Effector CD4-positive, alpha-beta T cell (primary cell): ENCODE measurements at regions not wholly inside any gene's neighbourhood (a gene's known extent, or its start where the extent isn't known, plus 50 kb on each side); places are given as distances from the start of the nearest gene placed in this dataset.

ENCODE experiments used
- DNase-seq: peaks from one replicate; pipeline ENCODE4 v3.0.0-alpha.2; 2020

- no peak for DNase-seq
Measured at GRCh38 chr2:43050866-43051265, 175.5 kb downstream of the ZFP36L2 start.

GRCh38 chr2:43049836-43050801 lies 176.3 kb downstream of the ZFP36L2 start:
- no peak for DNase-seq

GRCh38 chr2:43047187-43047780 lies 179.1 kb downstream of the ZFP36L2 start:
- DNase-seq = no peak

DNA sequence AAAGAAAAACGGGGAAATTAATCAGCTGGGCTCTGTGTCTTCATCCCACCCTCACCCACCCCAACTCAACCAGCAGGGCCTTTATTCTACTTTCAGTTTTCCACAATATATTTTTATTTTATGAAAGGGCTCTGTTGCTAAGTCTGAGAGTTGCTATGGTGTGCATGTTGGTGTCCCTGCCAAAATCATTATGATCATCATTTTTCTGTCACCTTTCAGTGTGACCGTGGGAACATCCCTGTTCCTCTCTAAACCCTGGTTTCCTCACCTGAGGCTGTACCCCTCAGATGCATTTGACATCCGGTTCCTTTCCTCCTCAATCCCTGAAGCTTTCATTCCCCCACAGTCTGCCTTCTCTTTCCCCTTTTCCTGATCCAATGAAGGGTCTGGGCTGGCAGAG lies 180.5 kb downstream of the ZFP36L2 start:
- no peak for DNase-seq

DNA sequence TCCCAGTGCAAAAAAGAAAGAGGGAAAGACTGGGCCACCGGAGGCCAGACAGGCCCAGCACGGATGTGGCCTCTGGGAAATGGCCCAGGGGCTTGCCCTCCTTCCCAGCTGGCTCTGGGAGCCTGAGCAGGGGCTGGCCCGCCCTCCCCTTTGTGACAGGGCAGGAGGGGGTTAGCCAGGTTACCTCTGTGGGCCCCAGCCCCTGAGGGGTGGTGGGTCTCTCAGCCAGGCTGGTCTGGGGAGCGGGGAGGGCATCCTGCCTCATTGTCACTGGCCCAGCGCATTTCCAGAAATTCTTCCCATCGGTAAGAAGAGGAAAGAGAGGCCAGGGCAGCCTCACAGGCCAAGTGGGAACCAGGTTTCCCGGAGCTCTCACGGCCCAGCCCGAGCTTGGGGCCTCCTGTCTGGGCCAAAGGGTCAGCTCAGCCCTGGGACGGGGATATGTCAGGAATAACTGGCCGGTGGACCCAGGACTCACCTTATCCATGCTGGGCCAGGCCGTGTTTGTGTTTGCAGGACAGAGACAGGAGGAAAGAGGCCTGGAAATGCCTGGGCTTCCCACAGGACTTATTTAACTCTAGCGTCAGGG lies 182.2 kb downstream of the ZFP36L2 start:
- DNase-seq = no peak

DNA sequence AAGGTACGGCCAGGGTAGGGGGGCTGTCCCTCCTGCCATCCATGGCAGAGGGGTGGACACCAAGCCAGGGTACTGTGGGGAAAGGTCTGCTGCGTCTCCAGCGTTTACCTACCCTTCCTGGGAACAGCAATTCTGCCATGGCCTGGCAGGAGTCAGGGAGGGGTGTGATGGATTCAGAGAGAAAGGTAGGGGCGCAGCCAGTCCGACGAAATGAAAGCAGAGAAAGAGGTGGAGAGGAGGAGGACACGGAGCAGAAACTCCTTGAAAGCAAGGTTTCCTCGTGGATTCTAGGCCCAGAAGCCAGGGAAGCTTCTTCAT lies 182.9 kb downstream of the ZFP36L2 start:
- no peak for DNase-seq

- DNase-seq = no peak
Measured at GRCh38 chr2:43041661-43042360, 184.6 kb downstream of the ZFP36L2 start.

GRCh38 chr2:43041173-43041591 lies 185.2 kb downstream of the ZFP36L2 start:
- no peak for DNase-seq

- DNase-seq = no peak
Measured at GRCh38 chr2:43040084-43040854, 186.1 kb downstream of the ZFP36L2 start.

DNA sequence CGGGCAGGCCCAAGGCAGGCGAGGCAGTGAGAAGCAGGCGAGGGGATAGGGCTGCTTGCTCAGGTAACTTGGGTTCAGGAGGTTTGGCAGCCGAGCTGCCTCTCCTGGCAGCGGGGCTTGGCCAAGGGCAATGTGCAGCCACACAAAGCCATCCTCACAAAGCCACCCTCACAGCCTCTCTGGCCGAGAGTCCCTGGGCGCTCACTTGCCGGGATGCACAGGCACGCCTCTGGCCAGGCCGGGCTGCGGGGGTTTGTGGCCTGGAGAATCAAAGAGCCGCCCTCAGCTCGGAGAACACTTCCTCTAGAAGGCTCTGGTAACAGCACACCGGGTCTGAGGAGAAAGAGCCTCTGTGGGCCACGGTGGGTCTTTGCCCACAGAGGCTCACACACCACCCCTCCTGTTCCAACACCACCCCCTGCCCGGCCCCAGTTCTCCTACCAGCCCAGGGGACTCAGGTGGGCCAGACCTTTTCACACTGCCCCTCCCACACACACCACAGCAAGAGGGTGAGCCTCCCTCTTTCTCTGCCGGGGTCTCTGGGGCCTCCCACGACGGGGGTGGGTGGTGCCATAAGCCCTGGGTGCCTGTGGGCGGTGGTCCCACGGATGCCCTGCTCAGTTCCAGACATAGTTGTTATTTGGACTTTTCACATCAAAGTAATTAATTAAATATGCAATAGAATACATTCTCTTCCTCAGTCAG lies 186.9 kb downstream of the ZFP36L2 start:
- no peak for DNase-seq

DNA sequence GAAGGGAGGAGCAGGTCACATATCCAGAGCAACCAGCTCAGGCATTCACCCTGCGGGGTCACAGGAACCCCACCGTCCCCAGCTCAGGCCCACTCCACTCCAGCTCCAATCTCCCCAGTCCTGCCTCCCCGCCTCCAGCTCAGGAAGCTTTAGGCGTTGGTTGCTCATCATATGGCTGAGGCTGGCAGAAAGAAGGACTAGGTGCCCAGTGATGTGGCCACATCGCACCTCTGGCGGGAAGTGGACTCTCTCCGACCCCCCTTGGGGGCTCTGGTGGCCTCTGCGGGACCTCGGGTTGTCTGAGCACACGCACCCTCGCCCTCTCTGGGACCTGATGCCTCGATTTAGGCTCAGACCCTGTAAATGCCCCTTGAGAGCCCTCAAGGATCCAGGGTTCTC lies 187.7 kb downstream of the ZFP36L2 start:
- no peak for DNase-seq

DNA sequence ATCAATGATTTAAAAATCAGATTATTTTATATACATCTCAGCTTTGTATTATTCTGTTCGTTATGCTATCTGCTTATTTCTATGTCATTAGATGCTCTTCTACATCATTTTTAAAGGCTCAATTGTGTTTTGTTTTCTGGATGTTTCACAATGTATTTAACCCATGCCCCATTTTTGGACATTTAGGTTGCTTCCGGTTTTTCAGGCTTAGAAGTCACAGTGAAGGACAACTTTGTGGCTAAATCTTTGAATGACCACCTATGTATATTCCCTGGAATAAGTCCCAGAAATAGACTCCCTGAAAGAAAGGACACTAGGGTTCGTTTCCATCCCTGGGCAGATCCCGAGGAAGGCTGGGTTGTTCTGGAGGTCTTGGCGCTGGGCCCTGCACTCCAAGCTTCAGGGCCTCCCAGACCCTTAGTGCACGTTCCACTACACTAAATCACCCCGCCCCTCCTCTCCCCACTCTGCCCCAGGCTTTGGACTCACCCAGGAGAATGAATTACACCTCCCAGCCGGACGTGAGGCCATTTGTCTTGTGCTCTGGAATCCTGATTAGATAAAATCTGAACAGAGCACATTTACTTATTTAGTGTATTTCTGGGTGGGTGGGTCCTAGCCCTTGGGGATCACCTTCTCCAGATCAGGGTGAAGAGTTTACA lies 188.2 kb downstream of the ZFP36L2 start:
- no peak for DNase-seq

- no peak for DNase-seq
Measured at GRCh38 chr2:43035922-43036321, 190.5 kb downstream of the ZFP36L2 start.

GRCh38 chr2:43034921-43035320 lies 191.5 kb downstream of the ZFP36L2 start:
- no peak for DNase-seq

DNA sequence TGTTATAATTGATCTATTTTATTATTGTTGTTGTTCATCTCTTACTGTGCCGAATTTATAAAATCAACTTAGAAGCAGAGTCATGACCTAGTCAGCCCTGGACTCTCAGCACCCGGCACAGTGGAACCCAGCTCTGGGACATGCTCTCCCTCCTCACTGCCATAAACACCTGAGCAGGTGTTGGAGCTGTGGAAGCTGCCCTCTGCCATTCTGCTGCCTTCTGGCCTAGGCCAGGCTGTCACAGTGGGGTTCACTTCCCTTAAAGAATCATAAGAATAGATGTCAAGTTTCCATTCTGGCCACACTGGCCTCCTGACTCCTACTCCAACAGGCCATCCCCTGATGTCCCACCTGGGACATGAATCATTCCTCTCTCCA lies 192.2 kb downstream of the ZFP36L2 start:
- no peak for DNase-seq

GRCh38 chr2:43033466-43034241 lies 192.8 kb downstream of the ZFP36L2 start:
- no peak for DNase-seq

DNA sequence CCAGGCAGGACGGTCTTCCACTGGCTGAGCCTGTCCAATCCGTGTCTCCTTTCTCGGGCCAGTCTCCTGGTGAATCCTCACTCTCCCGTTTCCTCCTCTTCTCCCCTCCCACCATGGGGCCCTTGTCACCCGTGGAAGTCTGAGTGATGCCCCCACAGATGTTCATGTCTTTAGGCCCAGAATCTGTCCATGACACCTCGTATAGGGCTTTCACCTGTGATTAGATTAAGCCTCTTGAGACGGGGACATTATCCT lies 193.5 kb downstream of the ZFP36L2 start:
- DNase-seq = no peak

DNA sequence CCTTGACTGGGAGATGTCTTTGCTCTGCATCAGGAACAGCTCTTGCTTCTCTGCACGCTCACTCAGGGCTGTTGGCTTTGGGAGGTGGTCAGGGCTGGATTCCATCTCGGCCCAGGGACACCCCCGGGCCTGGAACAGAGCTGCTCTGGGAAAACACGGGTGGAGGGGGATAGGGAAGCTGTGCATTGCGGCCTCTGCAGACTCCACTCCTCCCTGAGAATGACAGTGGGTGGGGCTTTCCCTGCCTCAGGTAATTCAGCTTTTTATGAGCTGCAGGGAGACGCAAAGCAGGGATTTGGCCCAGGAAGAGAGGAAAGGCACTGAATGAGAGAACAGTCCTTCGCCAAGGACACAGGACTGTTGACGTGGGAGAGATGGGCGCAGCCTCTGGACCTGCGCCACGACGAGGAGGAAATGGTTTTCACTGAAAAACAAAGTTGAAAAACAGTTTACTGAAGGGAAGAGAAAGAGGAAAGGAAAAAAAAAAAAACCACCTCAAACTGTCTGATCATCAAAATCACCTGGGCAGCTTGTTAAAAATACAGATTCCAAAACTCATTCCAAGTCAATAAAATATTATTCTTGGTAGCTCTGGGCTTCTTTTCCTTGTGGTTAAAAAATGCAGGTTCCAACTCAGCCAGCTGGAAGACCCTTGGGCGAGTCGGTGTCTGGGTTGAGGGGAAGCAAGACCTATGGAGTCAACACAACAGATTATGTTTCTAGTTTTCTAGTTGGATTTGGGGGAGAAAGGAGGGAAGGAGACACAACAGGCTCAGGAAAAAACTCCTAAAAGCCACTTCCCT lies 194.0 kb downstream of the ZFP36L2 start:
- no peak for DNase-seq

GRCh38 chr2:43031471-43032212 lies 194.8 kb downstream of the ZFP36L2 start:
- no peak for DNase-seq
